Endodermal cell (in vitro differentiated cells): ENCODE measurements at regions not wholly inside any gene's neighbourhood (a gene's known extent, or its start where the extent isn't known, plus 50 kb on each side); places are given as distances from the start of the nearest gene placed in this dataset.

Source experiments
- DNase-seq: peaks from one replicate; pipeline ENCODE4 v3.0.0-alpha.2; 2017
- H3K27ac ChIP-seq: 2 replicates; pipeline ENCODE4 v1.5.1; 2013; ENCODE audit warnings: mild to moderate bottlenecking, low read depth, low read length, moderate library complexity
- H3K27me3 ChIP-seq: 2 replicates; pipeline ENCODE4 v1.6.1; 2013; ENCODE audit warnings: mild to moderate bottlenecking, low read length, moderate library complexity; ENCODE audit not compliant: insufficient read depth, control insufficient read depth, poor library complexity, severe bottlenecking
- H3K36me3 ChIP-seq: 2 replicates; pipeline ENCODE4 v1.7.0; 2013; ENCODE audit warnings: mild to moderate bottlenecking, low read length, moderate library complexity; ENCODE audit not compliant: control insufficient read depth, insufficient read depth
- H3K4me1 ChIP-seq: one replicate; pipeline ENCODE4 v1.7.0; 2013; ENCODE audit warnings: low read length; ENCODE audit not compliant: control insufficient read depth, insufficient read depth
- H3K4me3 ChIP-seq: 2 replicates; pipeline ENCODE4 v1.5.1; 2013; ENCODE audit warnings: mild to moderate bottlenecking, low read length, moderate library complexity
- H3K9ac ChIP-seq: 2 replicates; pipeline ENCODE4 v1.6.1; 2013; ENCODE audit warnings: mild to moderate bottlenecking, low read length, moderate library complexity; ENCODE audit not compliant: poor library complexity, severe bottlenecking; ENCODE audit errors: extremely low read depth
- H3K9me3 ChIP-seq: 2 replicates; pipeline ENCODE4 v1.6.1; 2013; ENCODE audit warnings: mild to moderate bottlenecking, low read length, moderate library complexity; ENCODE audit not compliant: control insufficient read depth
- H3K27ac Mint-ChIP-seq: 2 replicates; pipeline ENCODE4 v1.8.0; 2020; ENCODE audit warnings: mixed read lengths
- H3K27me3 Mint-ChIP-seq: 2 replicates; pipeline ENCODE4 v1.8.0; 2021; ENCODE audit warnings: mild to moderate bottlenecking, mixed read lengths; ENCODE audit not compliant: insufficient read depth
- H3K36me3 Mint-ChIP-seq: 2 replicates; pipeline ENCODE4 v1.8.0; 2020; ENCODE audit warnings: low read depth, mixed read lengths
- H3K4me1 Mint-ChIP-seq: 2 replicates; pipeline ENCODE4 v1.8.0; 2020; ENCODE audit warnings: mixed read lengths
- H3K4me3 Mint-ChIP-seq: 2 replicates; pipeline ENCODE4 v1.8.0; 2020; ENCODE audit warnings: mild to moderate bottlenecking, moderate library complexity, mixed read lengths
- H3K9me3 Mint-ChIP-seq: 2 replicates; pipeline ENCODE4 v1.8.0; 2020; ENCODE audit warnings: mild to moderate bottlenecking, mixed read lengths
- WGBS, 2 experiments: methylation state at CpG; one replicate each; pipeline versions ENCODE4 v1.1.5 to v1.1.7; 2013; ENCODE audit warnings: missing lambda C conversion rate in 2 of 2, mixed read lengths in 1 of 2; ENCODE audit not compliant: insufficient coverage in 1 of 2, insufficient read length in 1 of 2; 5-methylcytosine and 5-hydroxymethylcytosine counted together
- TF ChIP-seq, protein P1 (sequence below): fragments of 200-600 bp; sonication (generic); conservative IDR thresholded peaks from 2 replicates; pipeline ENCODE4 v1.5.0; 2021; ENCODE audit warnings: antibody characterized with exemption, mild to moderate bottlenecking

GRCh38 chr9:87081503-87081902 is 134.2 kb upstream of the GAS1 start:
- H3K4me3 ChIP-seq, result no peak overlapping the region
- H3K27ac Mint-ChIP-seq, result no peak overlapping the region
- no peaks in the 10 kb centered on the region for H3K27me3 Mint-ChIP-seq
- H3K27me3 ChIP-seq, result no peaks in the 10 kb centered on the region
- no peak overlapping the region for H3K27ac ChIP-seq
- no peak overlapping the region for H3K9ac ChIP-seq
- no peak overlapping the region for H3K4me3 Mint-ChIP-seq
- H3K4me1 ChIP-seq, result no peaks in the 10 kb centered on the region
- TF ChIP-seq, protein P1, sequence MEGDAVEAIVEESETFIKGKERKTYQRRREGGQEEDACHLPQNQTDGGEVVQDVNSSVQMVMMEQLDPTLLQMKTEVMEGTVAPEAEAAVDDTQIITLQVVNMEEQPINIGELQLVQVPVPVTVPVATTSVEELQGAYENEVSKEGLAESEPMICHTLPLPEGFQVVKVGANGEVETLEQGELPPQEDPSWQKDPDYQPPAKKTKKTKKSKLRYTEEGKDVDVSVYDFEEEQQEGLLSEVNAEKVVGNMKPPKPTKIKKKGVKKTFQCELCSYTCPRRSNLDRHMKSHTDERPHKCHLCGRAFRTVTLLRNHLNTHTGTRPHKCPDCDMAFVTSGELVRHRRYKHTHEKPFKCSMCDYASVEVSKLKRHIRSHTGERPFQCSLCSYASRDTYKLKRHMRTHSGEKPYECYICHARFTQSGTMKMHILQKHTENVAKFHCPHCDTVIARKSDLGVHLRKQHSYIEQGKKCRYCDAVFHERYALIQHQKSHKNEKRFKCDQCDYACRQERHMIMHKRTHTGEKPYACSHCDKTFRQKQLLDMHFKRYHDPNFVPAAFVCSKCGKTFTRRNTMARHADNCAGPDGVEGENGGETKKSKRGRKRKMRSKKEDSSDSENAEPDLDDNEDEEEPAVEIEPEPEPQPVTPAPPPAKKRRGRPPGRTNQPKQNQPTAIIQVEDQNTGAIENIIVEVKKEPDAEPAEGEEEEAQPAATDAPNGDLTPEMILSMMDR, result no peak
- peaks cover 8% of the 10 kb centered on the region for H3K9me3 ChIP-seq
- H3K36me3 ChIP-seq, result no peaks in the 10 kb centered on the region
- peaks cover 20% of the 10 kb centered on the region for H3K9me3 Mint-ChIP-seq
- WGBS, 2 experiments, result 86 to 100% methylated on average over 1 to 2 of the region's 2 CpGs
- no peaks in the 10 kb centered on the region for H3K36me3 Mint-ChIP-seq
- no peak for DNase-seq
- no peaks in the 10 kb centered on the region for H3K4me1 Mint-ChIP-seq

DNA sequence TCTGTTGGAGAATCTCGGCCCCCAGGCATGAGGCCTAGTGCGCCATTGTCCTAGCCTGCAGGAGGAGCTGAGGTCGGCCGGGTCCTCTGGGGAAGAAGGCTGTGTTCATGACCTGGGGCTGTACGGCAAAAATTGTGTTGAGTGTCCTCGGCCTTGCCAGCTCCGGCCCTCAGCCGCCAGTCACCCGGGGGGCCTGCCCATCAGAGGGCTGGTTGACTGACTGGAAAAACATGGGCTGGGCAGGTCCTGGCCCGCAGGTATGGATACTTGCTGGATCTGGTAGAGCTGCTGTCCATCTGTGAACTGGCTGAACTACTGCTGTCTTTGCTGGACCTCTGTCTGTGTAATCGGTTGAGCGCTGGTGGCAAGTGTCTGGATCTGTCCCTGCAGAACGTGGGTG is 136.7 kb upstream of the GAS1 start:
- TF ChIP-seq, protein P1, result no peak
- no peak overlapping the region for H3K4me3 ChIP-seq
- H3K4me1 Mint-ChIP-seq, result no peaks in the 10 kb centered on the region
- no peaks in the 10 kb centered on the region for H3K36me3 ChIP-seq
- H3K27ac ChIP-seq, result no peak overlapping the region
- H3K27ac Mint-ChIP-seq, result no peak overlapping the region
- H3K27me3 Mint-ChIP-seq, result peaks cover 3% of the 10 kb centered on the region
- H3K4me1 ChIP-seq, result no peaks in the 10 kb centered on the region
- no peaks in the 10 kb centered on the region for H3K36me3 Mint-ChIP-seq
- H3K9me3 ChIP-seq, result peaks cover 8% of the 10 kb centered on the region
- DNase-seq, result no peak
- H3K9ac ChIP-seq, result no peak overlapping the region
- H3K4me3 Mint-ChIP-seq, result no peak overlapping the region
- H3K27me3 ChIP-seq, result no peaks in the 10 kb centered on the region
- WGBS, 2 experiments, result 94 to 100% methylated on average over 9 to 13 of the region's 13 CpGs
- H3K9me3 Mint-ChIP-seq, result peaks cover 9% of the 10 kb centered on the region

DNA sequence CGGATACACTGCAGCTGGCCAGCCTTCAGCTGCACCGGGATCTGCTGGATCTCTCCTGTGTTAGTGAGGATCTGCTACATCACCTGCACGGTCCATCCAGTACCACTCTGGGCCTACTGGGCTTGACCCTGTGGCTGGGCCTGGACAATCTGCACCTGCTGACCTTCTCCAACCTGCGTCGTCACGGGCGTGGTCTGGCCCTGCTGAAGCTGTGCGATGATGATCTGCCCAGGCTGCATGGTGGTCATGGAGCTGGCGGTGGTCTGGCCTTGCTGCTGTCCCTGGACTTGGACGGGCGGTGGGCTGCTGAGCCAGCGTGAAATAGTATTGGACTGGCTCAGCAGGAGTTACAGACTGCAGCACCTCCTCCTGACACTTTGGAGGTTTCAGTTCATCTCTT is 137.1 kb upstream of the GAS1 start:
- Histone ChIP-seq H3K36me3 (no peaks in the 10 kb centered on the region), H3K27ac (no peak overlapping the region), H3K27me3 (no peaks in the 10 kb centered on the region), H3K9me3 (peaks cover 8% of the 10 kb centered on the region), H3K9ac (no peak overlapping the region), H3K4me3 (no peak overlapping the region), H3K4me1 (no peaks in the 10 kb centered on the region)
- no peaks in the 10 kb centered on the region for H3K36me3 Mint-ChIP-seq
- H3K4me3 Mint-ChIP-seq, result no peak overlapping the region
- H3K4me1 Mint-ChIP-seq, result no peaks in the 10 kb centered on the region
- H3K9me3 Mint-ChIP-seq, result peaks cover 7% of the 10 kb centered on the region
- 94 to 96% methylated on average over 7 to 12 of the region's 12 CpGs for WGBS, 2 experiments
- no peak for DNase-seq
- TF ChIP-seq, protein P1, result no peak
- no peak overlapping the region for H3K27ac Mint-ChIP-seq
- peaks cover 6% of the 10 kb centered on the region for H3K27me3 Mint-ChIP-seq
